HG02763 (cell line): ENCODE measurements at regions not wholly inside any gene's neighbourhood (a gene's known extent, or its start where the extent isn't known, plus 50 kb on each side); places are given as distances from the start of the nearest gene placed in this dataset.
"Not testable (repeated sequence)": the region's sequence is repeated elsewhere in the genome, so short reads cannot be mapped to it uniquely, and the experiment has no call there.

Source experiments
- ATAC-seq: cut with Tn5 transposase; IDR thresholded peaks from one replicate; pipeline ENCODE4 v1.9.1; 2021; ENCODE audit warnings: mild to moderate bottlenecking, moderate library complexity; ENCODE audit not compliant: unreplicated experiment

GRCh38 chr15:30470601-30471365, 56.7 kb upstream of the GOLGA8R start:
- ATAC-seq, result peak; percentile 86

- ATAC-seq, result not testable (repeated sequence)
Measured at GRCh38 chr15:30471366-30471749, 57.3 kb upstream of the GOLGA8R start.

- ATAC-seq, result not testable (repeated sequence)
Measured at GRCh38 chr15:30471817-30472551, 57.9 kb upstream of the GOLGA8R start.

- not testable (repeated sequence) for ATAC-seq
Measured at GRCh38 chr15:30484887-30485286, 67.0 kb upstream of the GOLGA8Q start.

GRCh38 chr15:30489237-30489636, 62.6 kb upstream of the GOLGA8Q start:
- not testable (repeated sequence) for ATAC-seq

- ATAC-seq, result not testable (repeated sequence)
Measured at GRCh38 chr15:30490334-30490733, 61.5 kb upstream of the GOLGA8Q start.

GRCh38 chr15:30493947-30494346, 57.9 kb upstream of the GOLGA8Q start:
- ATAC-seq, result not testable (repeated sequence)

- ATAC-seq, result not testable (repeated sequence)
Measured at GRCh38 chr15:30497275-30497674, 54.6 kb upstream of the GOLGA8Q start.

- ATAC-seq, result not testable (repeated sequence)
Measured at GRCh38 chr15:30499233-30499632, 52.6 kb upstream of the GOLGA8Q start.

- not testable (repeated sequence) for ATAC-seq
Measured at GRCh38 chr15:30500511-30500910, 51.3 kb upstream of the GOLGA8Q start.
